GM18520 (cell line): ENCODE measurements at regions not wholly inside any gene's neighbourhood (a gene's known extent, or its start where the extent isn't known, plus 50 kb on each side); places are given as distances from the start of the nearest gene placed in this dataset.

Experiments
- ATAC-seq: cut with Tn5 transposase; IDR thresholded peaks from one replicate; pipeline ENCODE4 v1.9.1; 2021; ENCODE audit not compliant: unreplicated experiment

GRCh38 chr5:168147568-168148360 is 143.7 kb upstream of the WWC1 start:
- ATAC-seq, result no peak

- no peak for ATAC-seq
Measured at GRCh38 chr5:168151041-168151440, 140.4 kb upstream of the WWC1 start.

GRCh38 chr5:168152660-168153059 is 138.8 kb upstream of the WWC1 start:
- ATAC-seq, result peak; percentile 52

- no peak for ATAC-seq
Measured at GRCh38 chr5:168153263-168153875, 138.1 kb upstream of the WWC1 start.

- no peak for ATAC-seq
Measured at GRCh38 chr5:168153876-168154270, 137.6 kb upstream of the WWC1 start.

GRCh38 chr5:168155585-168155984 is 135.9 kb upstream of the WWC1 start:
- no peak for ATAC-seq

- no peak for ATAC-seq
Measured at GRCh38 chr5:168156170-168156569, 135.3 kb upstream of the WWC1 start.

GRCh38 chr5:168157141-168157540 is 134.3 kb upstream of the WWC1 start:
- no peak for ATAC-seq

GRCh38 chr5:168159425-168159824 is 132.0 kb upstream of the WWC1 start:
- no peak for ATAC-seq

- no peak for ATAC-seq
Measured at GRCh38 chr5:168162464-168162863, 129.0 kb upstream of the WWC1 start.

GRCh38 chr5:168163966-168164365 is 127.5 kb upstream of the WWC1 start:
- ATAC-seq, result no peak

GRCh38 chr5:168165221-168165914 is 126.1 kb upstream of the WWC1 start:
- ATAC-seq, result no peak

- no peak for ATAC-seq
Measured at GRCh38 chr5:168165977-168166376, 125.5 kb upstream of the WWC1 start.

GRCh38 chr5:168167338-168167737 is 124.1 kb upstream of the WWC1 start:
- ATAC-seq, result no peak

- no peak for ATAC-seq
Measured at GRCh38 chr5:168168978-168169698, 122.3 kb upstream of the WWC1 start.

- no peak for ATAC-seq
Measured at GRCh38 chr5:168169791-168170190, 121.7 kb upstream of the WWC1 start.

GRCh38 chr5:168171901-168172759 is 119.3 kb upstream of the WWC1 start:
- no peak for ATAC-seq

GRCh38 chr5:168172760-168173223 is 118.7 kb upstream of the WWC1 start:
- ATAC-seq, result no peak

GRCh38 chr5:168174376-168174775 is 117.1 kb upstream of the WWC1 start:
- ATAC-seq, result peak; percentile 67

GRCh38 chr5:168176251-168176650 is 115.2 kb upstream of the WWC1 start:
- no peak for ATAC-seq
